ENCODE measurements at regions not wholly inside any gene's neighbourhood (a gene's known extent, or its start where the extent isn't known, plus 50 kb on each side); places are given as distances from the start of the nearest gene placed in this dataset.

DNA sequence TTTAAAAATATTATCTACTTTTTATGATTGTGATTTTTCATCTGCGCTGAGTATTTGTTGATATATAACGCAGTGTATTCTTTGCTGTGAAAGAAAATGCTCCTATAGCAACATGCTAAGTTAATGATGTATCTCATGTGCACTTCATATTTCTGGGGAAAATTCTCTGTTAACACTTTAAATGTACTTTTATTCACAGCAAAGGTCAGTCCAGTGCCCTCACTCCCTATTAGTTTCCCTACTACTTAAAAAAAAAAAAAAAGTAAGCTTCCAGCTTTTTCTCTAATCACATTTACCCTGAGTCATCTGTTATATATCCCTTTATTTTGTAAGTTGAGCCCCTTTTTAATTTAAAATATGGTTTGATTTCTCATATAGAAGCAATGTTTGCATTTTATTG, 219.8 kb downstream of the AEBP2 start:
- peak overlapping the region; percentile 52; the same call in 1 of the 2 replicates for H2BK20ac ChIP-seq (ENCODE audit: low read depth, low read length)
- H3K79me1 ChIP-seq (ENCODE audit: low read depth in 1 of 2, low read length in 2 of 2), result no peaks in the 10 kb centered on the region
- no peak overlapping the region for H2AK5ac ChIP-seq (ENCODE audit: low read depth, low read length)
- no peak overlapping the region for H3K9ac ChIP-seq (ENCODE audit: low read depth, low read length)
- peak overlapping the region; percentile 39; the same call in 1 of the 2 replicates for H3K18ac ChIP-seq (ENCODE audit: low read depth, low read length)
- ATAC-seq (ENCODE audit: low read depth) (0 out of 2 replicates have a peak, but pooled peaks have one; percentile 3), DNase-seq (no peak)
- POLR2A ChIA-PET (ENCODE audit: unreplicated experiment), result no interaction called here
- H4K20me1 ChIP-seq (ENCODE audit: insufficient read depth, low read length), result no peaks in the 10 kb centered on the region
- 0 out of 2 replicates have a peak overlapping the region, but pooled peaks have one; percentile 63 for H4K5ac ChIP-seq (ENCODE audit: low read depth, low read length)
- no peak overlapping the region for H2BK120ac ChIP-seq (ENCODE audit: low read depth, low read length)
- H3K36me3 ChIP-seq (ENCODE audit: control insufficient read depth, insufficient read depth, low read length), result no peaks in the 10 kb centered on the region
- H3K27ac ChIP-seq (ENCODE audit: insufficient read depth, low read length), result peak overlapping the region; percentile 46; the same call in 1 of the 2 replicates
- TF ChIP-seq MAZ (IDR thresholded peaks at IDR 0.05; ENCODE audit: borderline replicate concordance, low read depth, low read length), result no peak
- no peak for TF ChIP-seq CTCF (conservative IDR thresholded peaks at IDR 0.05; ENCODE audit: low read depth, low read length)
- TF ChIP-seq FOS (IDR thresholded peaks at IDR 0.05; ENCODE audit: low read depth, low read length), result no peak
- TF ChIP-seq, protein P1, sequence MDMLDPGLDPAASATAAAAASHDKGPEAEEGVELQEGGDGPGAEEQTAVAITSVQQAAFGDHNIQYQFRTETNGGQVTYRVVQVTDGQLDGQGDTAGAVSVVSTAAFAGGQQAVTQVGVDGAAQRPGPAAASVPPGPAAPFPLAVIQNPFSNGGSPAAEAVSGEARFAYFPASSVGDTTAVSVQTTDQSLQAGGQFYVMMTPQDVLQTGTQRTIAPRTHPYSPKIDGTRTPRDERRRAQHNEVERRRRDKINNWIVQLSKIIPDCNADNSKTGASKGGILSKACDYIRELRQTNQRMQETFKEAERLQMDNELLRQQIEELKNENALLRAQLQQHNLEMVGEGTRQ (IDR thresholded peaks at IDR 0.05; ENCODE audit: low read depth, low read length), result no peak
- no peak for TF ChIP-seq ELK1 (IDR thresholded peaks at IDR 0.05; ENCODE audit: borderline replicate concordance, low read depth, low read length)
- TF ChIP-seq CHD1 (IDR thresholded peaks at IDR 0.05; ENCODE audit: low read depth, low read length), result no peak
- TF ChIP-seq RCOR1 (IDR thresholded peaks at IDR 0.05; ENCODE audit: insufficient replicate concordance, low read length), result no peak
- no peak for TF ChIP-seq NFE2L2 (IDR thresholded peaks at IDR 0.05; ENCODE audit: low read depth, low read length)
- TF ChIP-seq RFX5 (IDR thresholded peaks at IDR 0.05; ENCODE audit: low read depth, low read length), result no peak
- TF ChIP-seq MXI1 (IDR thresholded peaks at IDR 0.05; ENCODE audit: borderline replicate concordance, low read depth, low read length), result no peak
- no peak for TF ChIP-seq BHLHE40 (IDR thresholded peaks at IDR 0.05; ENCODE audit: low read depth, low read length)
- no peak for TF ChIP-seq RAD21 (IDR thresholded peaks at IDR 0.05; ENCODE audit: low read length)
- no peak for TF ChIP-seq SMC3 (IDR thresholded peaks at IDR 0.05; ENCODE audit: low read depth, low read length)
- H2BK15ac ChIP-seq (ENCODE audit: low read depth, low read length), result no peak overlapping the region
- H3K27me3 ChIP-seq (ENCODE audit: control insufficient read depth, insufficient read depth, low read length), result no peaks in the 10 kb centered on the region
- CTCF ChIA-PET, result interaction anchor here (0.6 kb wide), 2 partner anchors 63 to 151 kb away, joined by 4 read pairs; no protein-coding TSS in a partner anchor
- H3K23ac ChIP-seq (ENCODE audit: low read depth, low read length), result no peak overlapping the region
- peaks cover 6% of the 10 kb centered on the region for H3K9me1 ChIP-seq (ENCODE audit: insufficient read depth, low read length)
- no CpG with 5 or more reads among the region's 2 CpGs for WGBS, 2 experiments (ENCODE audit: extremely low coverage in 2 of 2, insufficient read length in 1 of 2)
- no peak overlapping the region for H3K4me3 ChIP-seq (ENCODE audit: insufficient read depth, low read depth, low read length)
- BruUV-seq (replicated peaks), result no TSS peak
- no peak overlapping the region for H3K4ac ChIP-seq (ENCODE audit: low read depth, low read length)
- H3K56ac ChIP-seq (ENCODE audit: extremely low read depth, insufficient read depth, low read length), result no peak overlapping the region
- no peak overlapping the region; a peak in 1 of 4 replicates for H4K8ac ChIP-seq (ENCODE audit: low read depth in 2 of 2, low read length in 2 of 2)
- peaks cover 13% of the 10 kb centered on the region for H3K4me1 ChIP-seq (ENCODE audit: control insufficient read depth, insufficient read depth, low read length)
- no peak overlapping the region for H3K4me2 ChIP-seq (ENCODE audit: low read depth, low read length)
- no peaks in the 10 kb centered on the region for H3K9me3 ChIP-seq (ENCODE audit: control insufficient read depth, insufficient read depth, low read length)
- dilution Hi-C loops (cut with HindIII; ENCODE audit: low sequenced_read_pairs, unreplicated experiment), result no loop called here
- H2AFZ ChIP-seq (replicated peaks; ENCODE audit: low read length, poor library complexity), result no peak overlapping the region
- no peak overlapping the region for H4K91ac ChIP-seq (ENCODE audit: insufficient read depth, low read depth, low read length)
- H3K14ac ChIP-seq (replicated peaks; ENCODE audit: low read depth, low read length), result no peak overlapping the region
- intact Hi-C loops (cut with micrococcal nuclease), result no loop called here
- no peak overlapping the region for H2AK9ac ChIP-seq (replicated peaks; ENCODE audit: low read depth, low read length, poor library complexity)
- in situ Hi-C loops (cut with MboI; ENCODE audit: low sequenced_read_pairs), result no loop called here
- H2BK5ac ChIP-seq (ENCODE audit: low read depth, low read length, poor library complexity, severe bottlenecking), result peak overlapping the region; percentile 78
